ENCODE measurements at regions not wholly inside any gene's neighbourhood (a gene's known extent, or its start where the extent isn't known, plus 50 kb on each side); places are given as distances from the start of the nearest gene placed in this dataset.

GRCh38 chr4:144495944-144496343 lies 150.0 kb upstream of the HHIP start:
- TF ChIP-seq CTCF (conservative IDR thresholded peaks at IDR 0.05; ENCODE audit: low read depth, low read length) (no peak), FOS (IDR thresholded peaks at IDR 0.05; ENCODE audit: low read depth, low read length) (no peak), POLR2A (IDR thresholded peaks at IDR 0.05; ENCODE audit: low read depth, low read length) (no peak), BHLHE40 (IDR thresholded peaks at IDR 0.05; ENCODE audit: low read depth, low read length) (no peak), RFX5 (IDR thresholded peaks at IDR 0.05; ENCODE audit: low read depth, low read length) (no peak), NFE2L2 (IDR thresholded peaks at IDR 0.05; ENCODE audit: low read depth, low read length) (no peak), RCOR1 (IDR thresholded peaks at IDR 0.05; ENCODE audit: insufficient replicate concordance, low read length) (no peak), MXI1 (IDR thresholded peaks at IDR 0.05; ENCODE audit: borderline replicate concordance, low read depth, low read length) (no peak), USF2 (IDR thresholded peaks at IDR 0.05; ENCODE audit: low read depth, low read length) (no peak), SMC3 (IDR thresholded peaks at IDR 0.05; ENCODE audit: low read depth, low read length) (no peak), ELK1 (IDR thresholded peaks at IDR 0.05; ENCODE audit: borderline replicate concordance, low read depth, low read length) (no peak), CEBPB (IDR thresholded peaks at IDR 0.05; ENCODE audit: low read depth, low read length) (no peak), MAFK (IDR thresholded peaks at IDR 0.05; ENCODE audit: low read depth, low read length) (no peak)
